ENCODE measurements at regions not wholly inside any gene's neighbourhood (a gene's known extent, or its start where the extent isn't known, plus 50 kb on each side); places are given as distances from the start of the nearest gene placed in this dataset.

DNA sequence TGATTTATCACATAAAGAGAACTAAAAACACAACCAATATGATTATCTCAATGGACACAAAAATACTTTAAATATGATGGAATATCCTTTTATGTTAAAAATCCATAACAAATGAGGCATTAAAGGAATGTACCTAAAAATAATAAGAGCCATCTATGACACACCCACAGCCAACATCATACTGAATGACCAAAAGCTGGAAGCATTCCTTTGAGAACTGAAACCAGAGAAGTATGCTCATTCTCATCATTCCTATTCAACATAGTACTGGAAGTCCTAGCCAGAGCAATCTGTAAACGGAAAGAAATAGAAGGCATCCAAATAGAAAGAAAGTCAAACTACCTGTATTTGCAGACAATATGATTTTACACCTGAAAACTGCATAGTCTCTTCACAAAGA, 671.0 kb downstream of the SLITRK1 start:
- Mint-ChIP-seq H3K4me3 (no peak overlapping the region), H3K36me3 (ENCODE audit: low read depth) (no peaks in the 10 kb centered on the region), H3K27me3 (no peaks in the 10 kb centered on the region), H3K9me3 (peaks cover 14% of the 10 kb centered on the region), H3K27ac (no peak overlapping the region), H3K4me1 (no peaks in the 10 kb centered on the region)
- no peak for DNase-seq
- ATAC-seq (ENCODE audit: low read depth): no peak
- ChIA-PET POLR2A (no interaction called here), CTCF (no interaction called here)
- intact Hi-C loops (cut with micrococcal nuclease): no loop called here
- TF ChIP-seq, protein P1, sequence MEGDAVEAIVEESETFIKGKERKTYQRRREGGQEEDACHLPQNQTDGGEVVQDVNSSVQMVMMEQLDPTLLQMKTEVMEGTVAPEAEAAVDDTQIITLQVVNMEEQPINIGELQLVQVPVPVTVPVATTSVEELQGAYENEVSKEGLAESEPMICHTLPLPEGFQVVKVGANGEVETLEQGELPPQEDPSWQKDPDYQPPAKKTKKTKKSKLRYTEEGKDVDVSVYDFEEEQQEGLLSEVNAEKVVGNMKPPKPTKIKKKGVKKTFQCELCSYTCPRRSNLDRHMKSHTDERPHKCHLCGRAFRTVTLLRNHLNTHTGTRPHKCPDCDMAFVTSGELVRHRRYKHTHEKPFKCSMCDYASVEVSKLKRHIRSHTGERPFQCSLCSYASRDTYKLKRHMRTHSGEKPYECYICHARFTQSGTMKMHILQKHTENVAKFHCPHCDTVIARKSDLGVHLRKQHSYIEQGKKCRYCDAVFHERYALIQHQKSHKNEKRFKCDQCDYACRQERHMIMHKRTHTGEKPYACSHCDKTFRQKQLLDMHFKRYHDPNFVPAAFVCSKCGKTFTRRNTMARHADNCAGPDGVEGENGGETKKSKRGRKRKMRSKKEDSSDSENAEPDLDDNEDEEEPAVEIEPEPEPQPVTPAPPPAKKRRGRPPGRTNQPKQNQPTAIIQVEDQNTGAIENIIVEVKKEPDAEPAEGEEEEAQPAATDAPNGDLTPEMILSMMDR (IDR thresholded peaks at IDR 0.05): no peak

DNA sequence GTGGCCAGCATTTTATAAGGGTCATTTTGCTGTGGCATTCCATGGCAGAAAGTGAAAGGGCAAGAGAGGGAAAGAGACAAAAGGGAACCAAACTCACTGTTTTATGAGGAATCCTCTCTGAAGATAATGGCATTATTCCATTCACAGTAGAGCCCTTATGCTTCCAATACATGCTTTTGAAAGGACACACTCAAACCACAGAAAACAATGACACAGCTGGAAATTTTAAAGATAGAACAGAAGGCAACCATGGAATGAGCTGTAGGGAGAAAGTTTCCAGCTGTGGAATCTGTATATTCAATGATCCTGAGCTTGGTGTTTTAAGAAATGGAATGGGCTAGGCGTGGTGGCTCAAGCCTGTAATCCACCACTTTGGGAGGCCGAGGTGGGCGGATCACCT, 677.4 kb downstream of the SLITRK1 start:
- TF ChIP-seq, protein P1 (IDR thresholded peaks at IDR 0.05): no peak
- ChIA-PET CTCF (no interaction called here), POLR2A (no interaction called here)
- Mint-ChIP-seq H3K27me3 (no peaks in the 10 kb centered on the region), H3K9me3 (peaks cover 15% of the 10 kb centered on the region), H3K27ac (no peak overlapping the region), H3K4me3 (no peak overlapping the region), H3K36me3 (ENCODE audit: low read depth) (no peaks in the 10 kb centered on the region), H3K4me1 (no peaks in the 10 kb centered on the region)
- DNase-seq (no peak), ATAC-seq (ENCODE audit: low read depth) (no peak)
- intact Hi-C loops (cut with micrococcal nuclease): no loop called here

DNA sequence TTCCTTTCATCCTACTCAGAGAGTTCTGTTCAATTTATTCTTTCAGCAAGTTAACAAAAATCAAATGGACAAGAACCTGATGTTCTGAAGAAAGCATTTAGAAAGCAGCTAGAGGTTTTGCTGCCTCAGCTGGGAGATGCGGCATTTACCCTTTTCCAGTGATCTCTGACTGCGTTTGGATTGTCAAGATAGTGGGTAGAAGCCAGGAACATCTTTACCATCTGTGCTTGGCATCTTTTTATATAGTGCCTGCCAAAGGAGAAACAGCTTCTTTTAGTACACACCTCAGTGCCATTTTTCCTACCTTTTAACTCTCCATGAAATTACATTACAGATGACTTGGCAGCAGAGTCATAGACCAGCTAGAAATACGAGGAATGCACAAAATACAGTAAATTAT, 680.8 kb downstream of the SLITRK1 start:
- intact Hi-C loops (cut with micrococcal nuclease): no loop called here
- peaks cover 12% of the 10 kb centered on the region for H3K9me3 Mint-ChIP-seq
- POLR2A ChIA-PET: no interaction called here
- H3K4me1 Mint-ChIP-seq: no peaks in the 10 kb centered on the region
- no peak overlapping the region for H3K4me3 Mint-ChIP-seq
- CTCF ChIA-PET: no interaction called here
- no peaks in the 10 kb centered on the region for H3K36me3 Mint-ChIP-seq (ENCODE audit: low read depth)
- no peak for ATAC-seq (ENCODE audit: low read depth)
- no peaks in the 10 kb centered on the region for H3K27me3 Mint-ChIP-seq
- TF ChIP-seq, protein P1 (IDR thresholded peaks at IDR 0.05): no peak
- H3K27ac Mint-ChIP-seq: no peak overlapping the region
- no peak for DNase-seq

DNA sequence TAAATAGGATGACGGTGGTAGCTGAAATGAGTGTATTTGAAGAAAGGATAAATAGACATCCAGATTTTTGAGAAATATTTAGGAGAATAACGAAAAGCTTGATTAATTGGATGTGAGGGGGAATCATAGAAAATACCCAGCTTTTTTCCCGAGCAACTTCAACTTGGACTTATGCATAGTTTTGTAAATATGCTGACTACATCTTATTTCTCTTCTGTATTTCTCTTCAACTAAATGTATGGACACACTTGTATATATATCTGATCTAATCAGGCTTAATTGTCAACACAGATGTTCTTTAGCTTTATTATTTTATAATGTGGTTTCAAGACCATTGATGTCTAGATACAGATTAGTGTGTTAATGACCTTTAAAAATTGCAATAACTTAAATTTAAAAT, 685.0 kb downstream of the SLITRK1 start:
- Mint-ChIP-seq H3K27ac (no peak overlapping the region), H3K27me3 (no peaks in the 10 kb centered on the region), H3K4me1 (no peaks in the 10 kb centered on the region), H3K4me3 (no peak overlapping the region), H3K36me3 (ENCODE audit: low read depth) (no peaks in the 10 kb centered on the region), H3K9me3 (peaks cover 10% of the 10 kb centered on the region)
- intact Hi-C loops (cut with micrococcal nuclease): no loop called here
- ChIA-PET POLR2A (no interaction called here), CTCF (no interaction called here)
- TF ChIP-seq, protein P1 (IDR thresholded peaks at IDR 0.05): no peak
- DNase-seq (no peak), ATAC-seq (ENCODE audit: low read depth) (no peak)

DNA sequence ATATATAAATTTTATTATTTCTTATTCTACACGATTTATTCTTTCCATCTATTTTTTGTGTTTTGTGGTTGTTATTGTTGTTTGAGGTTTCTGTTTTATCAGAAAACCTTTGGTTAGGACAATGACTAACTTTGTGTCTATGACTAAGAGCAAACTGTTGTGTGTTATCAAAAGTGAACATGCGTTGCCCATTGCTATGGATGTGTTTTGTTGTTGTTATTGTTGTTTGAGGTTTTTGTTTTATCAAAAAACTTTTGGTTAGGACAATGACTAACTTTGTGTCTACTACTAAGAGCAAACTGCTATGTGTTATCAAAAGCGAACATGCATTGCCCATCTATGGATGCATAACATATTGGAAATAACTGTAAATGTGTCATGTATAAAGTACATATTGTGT, 692.3 kb downstream of the SLITRK1 start:
- ChIA-PET POLR2A (no interaction called here), CTCF (no interaction called here)
- Mint-ChIP-seq H3K36me3 (ENCODE audit: low read depth) (no peaks in the 10 kb centered on the region), H3K27me3 (no peaks in the 10 kb centered on the region), H3K4me3 (no peak overlapping the region), H3K9me3 (peaks cover 12% of the 10 kb centered on the region), H3K4me1 (no peaks in the 10 kb centered on the region), H3K27ac (no peak overlapping the region)
- DNase-seq (no peak), ATAC-seq (ENCODE audit: low read depth) (no peak)
- TF ChIP-seq, protein P1 (IDR thresholded peaks at IDR 0.05): no peak
- intact Hi-C loops (cut with micrococcal nuclease): no loop called here
